Activated naive CD4-positive, alpha-beta T cell (primary cell): ENCODE measurements at regions not wholly inside any gene's neighbourhood (a gene's known extent, or its start where the extent isn't known, plus 50 kb on each side); places are given as distances from the start of the nearest gene placed in this dataset.
"Not testable (repeated sequence)": the region's sequence is repeated elsewhere in the genome, so short reads cannot be mapped to it uniquely, and the experiment has no call there.

Experiments used
- DNase-seq, 4 experiments: peaks; one replicate each; lab custom pipeline; 2025; lab: John Stamatoyannopoulos, UW

- not testable (repeated sequence) for DNase-seq
Observed at GRCh38 chr1:146282807-146283526, 54.1 kb upstream of the NOTCH2NLA start.

GRCh38 chr1:146281522-146281921 lies 52.7 kb upstream of the NOTCH2NLA start:
- not testable (repeated sequence) for DNase-seq

- not testable (repeated sequence) for DNase-seq
Observed at GRCh38 chr1:146278758-146279157, 49.9 kb upstream of the NOTCH2NLA start.
